HG03280 (cell line): ENCODE measurements at regions not wholly inside any gene's neighbourhood (a gene's known extent, or its start where the extent isn't known, plus 50 kb on each side); places are given as distances from the start of the nearest gene placed in this dataset.

Experiments used
- ATAC-seq: cut with Tn5 transposase; IDR thresholded peaks from one replicate; pipeline ENCODE4 v1.9.1; 2021; ENCODE audit warnings: mild to moderate bottlenecking, moderate library complexity; ENCODE audit not compliant: unreplicated experiment

GRCh38 chr2:120620025-120620793 is 115.5 kb upstream of the GLI2 start:
- ATAC-seq, result no peak

- ATAC-seq, result no peak
These were observed 113.4 kb upstream of the GLI2 start for GRCh38 chr2:120622159-120622869.

- ATAC-seq, result no peak
These were observed 112.5 kb upstream of the GLI2 start for GRCh38 chr2:120622886-120623753.

- ATAC-seq, result no peak
These were observed 111.5 kb upstream of the GLI2 start for GRCh38 chr2:120624061-120624737.

- ATAC-seq, result no peak
These were observed 110.8 kb upstream of the GLI2 start for GRCh38 chr2:120624738-120625446.

- no peak for ATAC-seq
These were observed 109.7 kb upstream of the GLI2 start for GRCh38 chr2:120625865-120626560.

GRCh38 chr2:120626566-120626965 is 109.1 kb upstream of the GLI2 start:
- no peak for ATAC-seq

GRCh38 chr2:120628248-120628647 is 107.4 kb upstream of the GLI2 start:
- no peak for ATAC-seq

- ATAC-seq, result no peak
These were observed 106.3 kb upstream of the GLI2 start for GRCh38 chr2:120629241-120629895.

GRCh38 chr2:120630031-120630701 is 105.5 kb upstream of the GLI2 start:
- no peak for ATAC-seq

GRCh38 chr2:120631236-120631635 is 104.4 kb upstream of the GLI2 start:
- no peak for ATAC-seq

- no peak for ATAC-seq
These were observed 103.9 kb upstream of the GLI2 start for GRCh38 chr2:120631724-120632123.

- no peak for ATAC-seq
These were observed 102.6 kb upstream of the GLI2 start for GRCh38 chr2:120632796-120633646.

- no peak for ATAC-seq
These were observed 101.1 kb upstream of the GLI2 start for GRCh38 chr2:120634533-120634932.

GRCh38 chr2:120635146-120635545 is 100.5 kb upstream of the GLI2 start:
- ATAC-seq, result no peak

GRCh38 chr2:120637847-120638246 is 97.8 kb upstream of the GLI2 start:
- no peak for ATAC-seq

- no peak for ATAC-seq
These were observed 97.2 kb upstream of the GLI2 start for GRCh38 chr2:120638450-120638849.

- no peak for ATAC-seq
These were observed 94.3 kb upstream of the GLI2 start for GRCh38 chr2:120641366-120641771.
